PFSK-1 (cell line): ENCODE measurements at regions not wholly inside any gene's neighbourhood (a gene's known extent, or its start where the extent isn't known, plus 50 kb on each side); places are given as distances from the start of the nearest gene placed in this dataset.

Source experiments
- FOXP2 ChIP-seq: optimal IDR thresholded peaks from 2 replicates; pipeline ENCODE3; 2011; ENCODE audit warnings: borderline replicate concordance, control low read depth, inconsistent platforms; ENCODE audit not compliant: insufficient read depth; ENCODE audit errors: extremely low read length, extremely low read depth
- POLR2AphosphoS5 ChIP-seq: IDR thresholded peaks from 2 replicates; pipeline ENCODE4 v1.6.1; 2012; ENCODE audit warnings: low read depth, mild to moderate bottlenecking, control low read depth, low read length, moderate library complexity
- SIN3A ChIP-seq: IDR thresholded peaks from 2 replicates; pipeline ENCODE4 v1.6.1; 2012; ENCODE audit warnings: mild to moderate bottlenecking, low read length, moderate library complexity, borderline replicate concordance; ENCODE audit not compliant: insufficient read depth
- TAF1 ChIP-seq: IDR thresholded peaks from 2 replicates; pipeline ENCODE4 v1.6.1; 2012; ENCODE audit warnings: low read length, control low read depth, borderline replicate concordance; ENCODE audit not compliant: insufficient read depth
- TF ChIP-seq, protein P1 (sequence below), 2 experiments: IDR thresholded peaks; 2 replicates each; pipeline versions ENCODE4 v1.6.1 to v1.8.0; 2011 to 2012; ENCODE audit warnings: low read depth in 2 of 2, low read length in 2 of 2, control low read depth in 1 of 2, inconsistent platforms in 1 of 2, mild to moderate bottlenecking in 1 of 2, moderate library complexity in 1 of 2; ENCODE audit not compliant: insufficient read depth in 1 of 2

DNA sequence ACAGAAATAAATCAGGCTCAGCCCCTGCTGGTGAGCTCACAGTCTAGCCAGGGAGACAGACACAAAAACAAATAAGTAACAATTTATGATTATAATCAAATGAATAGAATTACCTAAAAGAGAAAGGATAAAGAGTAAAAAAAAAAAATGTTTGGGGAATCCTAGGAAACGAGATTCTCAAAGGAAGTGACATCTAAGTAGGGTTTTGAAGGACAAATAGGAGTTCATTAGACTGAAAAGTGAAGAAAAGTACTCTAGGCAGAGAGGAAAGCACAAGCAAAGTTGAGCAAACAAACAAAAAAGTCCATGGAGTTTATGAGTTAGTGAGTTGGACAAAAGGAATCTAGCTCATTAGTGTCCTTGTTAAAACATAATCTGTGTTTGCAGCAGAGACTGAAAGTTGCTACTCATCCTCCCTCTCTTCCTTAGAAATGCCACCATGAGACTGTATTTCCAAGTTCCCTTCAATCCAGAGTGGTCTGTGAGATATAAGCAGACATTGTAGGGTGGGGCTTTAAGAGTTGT is 145.6 kb downstream of the SPATA18 start:
- no peak for TF ChIP-seq POLR2AphosphoS5
- TF ChIP-seq, protein P1, sequence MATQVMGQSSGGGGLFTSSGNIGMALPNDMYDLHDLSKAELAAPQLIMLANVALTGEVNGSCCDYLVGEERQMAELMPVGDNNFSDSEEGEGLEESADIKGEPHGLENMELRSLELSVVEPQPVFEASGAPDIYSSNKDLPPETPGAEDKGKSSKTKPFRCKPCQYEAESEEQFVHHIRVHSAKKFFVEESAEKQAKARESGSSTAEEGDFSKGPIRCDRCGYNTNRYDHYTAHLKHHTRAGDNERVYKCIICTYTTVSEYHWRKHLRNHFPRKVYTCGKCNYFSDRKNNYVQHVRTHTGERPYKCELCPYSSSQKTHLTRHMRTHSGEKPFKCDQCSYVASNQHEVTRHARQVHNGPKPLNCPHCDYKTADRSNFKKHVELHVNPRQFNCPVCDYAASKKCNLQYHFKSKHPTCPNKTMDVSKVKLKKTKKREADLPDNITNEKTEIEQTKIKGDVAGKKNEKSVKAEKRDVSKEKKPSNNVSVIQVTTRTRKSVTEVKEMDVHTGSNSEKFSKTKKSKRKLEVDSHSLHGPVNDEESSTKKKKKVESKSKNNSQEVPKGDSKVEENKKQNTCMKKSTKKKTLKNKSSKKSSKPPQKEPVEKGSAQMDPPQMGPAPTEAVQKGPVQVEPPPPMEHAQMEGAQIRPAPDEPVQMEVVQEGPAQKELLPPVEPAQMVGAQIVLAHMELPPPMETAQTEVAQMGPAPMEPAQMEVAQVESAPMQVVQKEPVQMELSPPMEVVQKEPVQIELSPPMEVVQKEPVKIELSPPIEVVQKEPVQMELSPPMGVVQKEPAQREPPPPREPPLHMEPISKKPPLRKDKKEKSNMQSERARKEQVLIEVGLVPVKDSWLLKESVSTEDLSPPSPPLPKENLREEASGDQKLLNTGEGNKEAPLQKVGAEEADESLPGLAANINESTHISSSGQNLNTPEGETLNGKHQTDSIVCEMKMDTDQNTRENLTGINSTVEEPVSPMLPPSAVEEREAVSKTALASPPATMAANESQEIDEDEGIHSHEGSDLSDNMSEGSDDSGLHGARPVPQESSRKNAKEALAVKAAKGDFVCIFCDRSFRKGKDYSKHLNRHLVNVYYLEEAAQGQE (IDR thresholded peaks at IDR 0.05; ENCODE audit: insufficient read depth in 1 of 2, low read depth in 2 of 2, low read length in 2 of 2) = no peak
- no peak for TF ChIP-seq SIN3A
- no peak for TF ChIP-seq FOXP2
- TF ChIP-seq TAF1 = no peak
